Liver (tissue), 8 donors: ENCODE measurements at regions not wholly inside any gene's neighbourhood (a gene's known extent, or its start where the extent isn't known, plus 50 kb on each side); places are given as distances from the start of the nearest gene placed in this dataset.

ENCODE experiments used
- DNase-seq: peaks from one replicate; pipeline ENCODE4 v3.0.0-alpha.2; 2017; ENCODE audit warnings: low spot score
- H3K27ac ChIP-seq, 2 donors: one replicate each; pipeline ENCODE4 v1.7.0; 2013; ENCODE audit warnings: inconsistent platforms in 2 of 2, low read length in 2 of 2, control low read depth in 1 of 2, low read depth in 1 of 2, mild to moderate bottlenecking in 1 of 2
- H3K27me3 ChIP-seq, 4 donors: one replicate each; pipeline versions ENCODE4 v1.6.1 to v1.7.0; 2013; ENCODE audit warnings: low read length in 3 of 4, inconsistent platforms in 1 of 4, mild to moderate bottlenecking in 1 of 4, moderate library complexity in 1 of 4; ENCODE audit not compliant: control insufficient read depth in 4 of 4, insufficient read depth in 4 of 4
- H3K36me3 ChIP-seq, 4 donors: one replicate each; pipeline versions ENCODE4 v1.6.1 to v1.7.0; 2013; ENCODE audit warnings: low read length in 3 of 4, mild to moderate bottlenecking in 3 of 4, low read depth in 1 of 4, moderate library complexity in 1 of 4; ENCODE audit not compliant: control insufficient read depth in 4 of 4, insufficient read depth in 3 of 4
- H3K4me1 ChIP-seq, 4 donors: one replicate each; pipeline versions ENCODE4 v1.6.1 to v1.7.0; 2013; ENCODE audit warnings: low read length in 3 of 4, mild to moderate bottlenecking in 3 of 4, moderate library complexity in 1 of 4; ENCODE audit not compliant: control insufficient read depth in 4 of 4, insufficient read depth in 4 of 4
- H3K4me3 ChIP-seq, 3 donors: one replicate each; pipeline versions ENCODE4 v1.6.1 to v1.7.0; 2013; ENCODE audit warnings: low read length in 3 of 3, control low read depth in 1 of 3, low read depth in 1 of 3, mild to moderate bottlenecking in 1 of 3
- H3K9ac ChIP-seq, 2 donors: one replicate each; pipeline ENCODE4 v1.7.0; 2013; ENCODE audit warnings: low read length in 2 of 2, mild to moderate bottlenecking in 2 of 2, moderate library complexity in 2 of 2, control low read depth in 1 of 2, low read depth in 1 of 2
- H3K9me3 ChIP-seq, 4 donors: one replicate each; pipeline versions ENCODE4 v1.6.1 to v1.7.0; 2013; ENCODE audit warnings: low read length in 3 of 4; ENCODE audit not compliant: control insufficient read depth in 4 of 4
- EGR1 ChIP-seq, 2 donors: IDR thresholded peaks; 2 replicates each; pipeline ENCODE4 v1.6.1; 2016 to 2018; ENCODE audit warnings: antibody characterized with exemption in 2 of 2, low read depth in 2 of 2
- FOXA2 ChIP-seq: IDR thresholded peaks from 2 replicates; pipeline ENCODE4 v1.6.1; 2016; ENCODE audit warnings: antibody characterized with exemption
- HNF4A ChIP-seq, 2 donors: conservative IDR thresholded peaks; 2 replicates each; pipeline ENCODE4 v1.6.1; 2016; ENCODE audit warnings: antibody characterized with exemption in 2 of 2, mild to moderate bottlenecking in 2 of 2
- HNF4G ChIP-seq: IDR thresholded peaks from 2 replicates; pipeline ENCODE4 v1.6.1; 2016; ENCODE audit warnings: antibody characterized with exemption
- JUND ChIP-seq, 2 donors: IDR thresholded peaks; 2 replicates each; pipeline ENCODE4 v1.6.1; 2016; ENCODE audit warnings: antibody characterized with exemption in 2 of 2
- NR2F2 ChIP-seq: IDR thresholded peaks from 2 replicates; pipeline ENCODE4 v1.6.1; 2016; ENCODE audit warnings: antibody characterized with exemption
- RAD21 ChIP-seq, 2 donors: IDR thresholded peaks; 2 replicates each; pipeline ENCODE4 v1.6.1; 2016; ENCODE audit warnings: antibody characterized with exemption in 2 of 2, mild to moderate bottlenecking in 2 of 2
- SP1 ChIP-seq: IDR thresholded peaks from 2 replicates; pipeline ENCODE4 v1.6.1; 2018; ENCODE audit warnings: antibody characterized with exemption, mild to moderate bottlenecking
- TAF1 ChIP-seq: conservative IDR thresholded peaks from 2 replicates; pipeline ENCODE4 v1.6.1; 2016; ENCODE audit warnings: antibody characterized with exemption, mild to moderate bottlenecking
- YY1 ChIP-seq: IDR thresholded peaks from 2 replicates; pipeline ENCODE4 v1.6.1; 2016; ENCODE audit warnings: antibody characterized with exemption, mild to moderate bottlenecking
- WGBS: extraction: QIAGEN DNeasy Blood & Tissue Kit; methylation state at CpG from one replicate; pipeline ENCODE4 v1.1.7; 2013; 5-methylcytosine and 5-hydroxymethylcytosine counted together
- TF ChIP-seq, protein P1 (sequence below): IDR thresholded peaks from 2 replicates; pipeline ENCODE4 v1.6.1; 2016; ENCODE audit warnings: antibody characterized with exemption
- TF ChIP-seq, protein P2 (sequence below): fragments of 150-350 bp; IDR thresholded peaks from 2 replicates; pipeline ENCODE4 v1.5.1; 2017; ENCODE audit warnings: improper control_type of control experiment, low read depth, low read length; ENCODE audit not compliant: missing input control
- TF ChIP-seq, protein P3 (sequence below): IDR thresholded peaks from 2 replicates; pipeline ENCODE4 v1.6.1; 2016; ENCODE audit warnings: antibody characterized with exemption, mild to moderate bottlenecking
- TF ChIP-seq, protein P4 (sequence below): IDR thresholded peaks from 2 replicates; pipeline ENCODE4 v1.6.1; 2016; ENCODE audit warnings: antibody characterized with exemption
- donor health status: healthy.
- donor health status: healthy.
- donor health status: healthy.
- donor health status: healthy.
- donor health status: healthy.

DNA sequence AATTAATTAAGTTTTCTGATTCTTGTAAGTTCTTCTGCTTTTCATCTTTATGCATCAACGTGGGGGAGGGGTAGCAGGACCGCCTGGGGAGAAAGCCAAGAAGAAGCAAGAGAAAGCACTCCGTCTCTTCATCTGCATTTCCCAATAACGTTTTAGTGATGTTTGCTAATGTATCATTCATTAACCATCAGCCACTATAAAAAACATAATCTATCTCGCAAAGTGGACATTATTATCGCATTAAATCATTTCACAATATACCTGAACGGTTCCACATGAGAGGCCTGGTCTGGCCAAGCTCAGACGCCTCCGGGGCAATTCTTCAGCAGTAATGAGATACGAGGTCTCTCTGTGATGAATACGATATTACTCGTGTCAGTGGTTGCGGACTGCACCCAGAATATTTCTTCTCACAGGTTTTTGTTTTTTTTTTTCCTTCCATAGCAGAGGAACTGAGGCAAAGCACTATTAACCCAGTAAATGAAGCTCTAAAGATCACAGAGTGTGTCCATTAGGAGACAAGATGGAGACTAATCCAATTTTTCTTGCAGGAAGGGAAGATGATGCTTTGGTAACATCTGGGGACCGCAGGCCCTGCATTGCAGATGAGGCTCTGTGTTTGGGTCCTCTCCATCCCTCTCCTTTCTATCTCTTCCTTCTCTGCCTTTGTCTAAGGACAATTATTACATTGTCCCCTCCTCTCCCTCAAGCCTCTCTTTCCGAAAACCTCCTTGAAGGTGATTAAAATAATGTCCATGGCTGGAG, 156.1 kb downstream of the SLC35B3 start:
- 67% methylated on average over 15 of the region's 15 CpGs for WGBS
- Histone ChIP-seq H3K9ac (no peak overlapping the region), H3K27ac (no peak overlapping the region), H3K27me3 (peaks cover 0 to 3% (median 0%) of the 10 kb centered on the region in 4 donors), H3K36me3 (no peaks in the 10 kb centered on the region), H3K9me3 (peaks cover 0 to 5% (median under 1%) of the 10 kb centered on the region in 4 donors), H3K4me1 (no peaks in the 10 kb centered on the region), H3K4me3 (no peak overlapping the region)
- TF ChIP-seq EGR1 (IDR thresholded peaks at IDR 0.05; ENCODE audit: low read depth in 2 of 2) (no peak), HNF4A (conservative IDR thresholded peaks at IDR 0.05) (no peak), SP1 (no peak), TAF1 (no peak), JUND (IDR thresholded peaks at IDR 0.05) (no peak), NR2F2 (no peak), HNF4G (no peak)
- TF ChIP-seq, protein P1, sequence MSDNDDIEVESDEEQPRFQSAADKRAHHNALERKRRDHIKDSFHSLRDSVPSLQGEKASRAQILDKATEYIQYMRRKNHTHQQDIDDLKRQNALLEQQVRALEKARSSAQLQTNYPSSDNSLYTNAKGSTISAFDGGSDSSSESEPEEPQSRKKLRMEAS, result no peak
- TF ChIP-seq, protein P2, sequence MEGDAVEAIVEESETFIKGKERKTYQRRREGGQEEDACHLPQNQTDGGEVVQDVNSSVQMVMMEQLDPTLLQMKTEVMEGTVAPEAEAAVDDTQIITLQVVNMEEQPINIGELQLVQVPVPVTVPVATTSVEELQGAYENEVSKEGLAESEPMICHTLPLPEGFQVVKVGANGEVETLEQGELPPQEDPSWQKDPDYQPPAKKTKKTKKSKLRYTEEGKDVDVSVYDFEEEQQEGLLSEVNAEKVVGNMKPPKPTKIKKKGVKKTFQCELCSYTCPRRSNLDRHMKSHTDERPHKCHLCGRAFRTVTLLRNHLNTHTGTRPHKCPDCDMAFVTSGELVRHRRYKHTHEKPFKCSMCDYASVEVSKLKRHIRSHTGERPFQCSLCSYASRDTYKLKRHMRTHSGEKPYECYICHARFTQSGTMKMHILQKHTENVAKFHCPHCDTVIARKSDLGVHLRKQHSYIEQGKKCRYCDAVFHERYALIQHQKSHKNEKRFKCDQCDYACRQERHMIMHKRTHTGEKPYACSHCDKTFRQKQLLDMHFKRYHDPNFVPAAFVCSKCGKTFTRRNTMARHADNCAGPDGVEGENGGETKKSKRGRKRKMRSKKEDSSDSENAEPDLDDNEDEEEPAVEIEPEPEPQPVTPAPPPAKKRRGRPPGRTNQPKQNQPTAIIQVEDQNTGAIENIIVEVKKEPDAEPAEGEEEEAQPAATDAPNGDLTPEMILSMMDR, result no peak
- DNase-seq, result no peak

DNA sequence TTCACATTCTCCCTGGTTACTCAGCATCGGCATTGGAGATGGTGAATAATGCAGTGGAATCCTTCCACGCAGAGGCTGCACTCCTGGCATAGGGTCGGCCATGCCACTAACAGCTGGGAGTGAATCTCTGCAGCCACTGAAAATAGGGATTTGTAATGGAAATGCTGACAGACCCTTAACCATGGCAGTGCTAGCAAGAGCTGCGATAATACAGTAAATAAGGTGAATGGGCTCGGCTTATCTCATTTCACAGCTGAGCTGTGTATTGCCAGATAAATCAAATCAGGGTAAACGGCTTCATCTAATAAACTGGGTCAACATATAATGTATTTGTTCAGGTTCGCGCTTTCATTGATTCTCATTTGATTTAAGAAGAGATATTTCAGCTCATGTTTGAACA, 156.8 kb downstream of the SLC35B3 start:
- H3K4me1 ChIP-seq, result no peaks in the 10 kb centered on the region
- no peak overlapping the region for H3K27ac ChIP-seq
- WGBS, result 55% methylated on average over 8 of the region's 8 CpGs
- H3K9me3 ChIP-seq, result peaks cover 0 to 5% (median under 1%) of the 10 kb centered on the region in 4 donors
- H3K27me3 ChIP-seq, result peaks cover 0 to 3% (median 0%) of the 10 kb centered on the region in 4 donors
- no peak for DNase-seq
- TF ChIP-seq HNF4A (conservative IDR thresholded peaks at IDR 0.05), result no peak
- TF ChIP-seq HNF4G, result no peak
- TF ChIP-seq, protein P3, sequence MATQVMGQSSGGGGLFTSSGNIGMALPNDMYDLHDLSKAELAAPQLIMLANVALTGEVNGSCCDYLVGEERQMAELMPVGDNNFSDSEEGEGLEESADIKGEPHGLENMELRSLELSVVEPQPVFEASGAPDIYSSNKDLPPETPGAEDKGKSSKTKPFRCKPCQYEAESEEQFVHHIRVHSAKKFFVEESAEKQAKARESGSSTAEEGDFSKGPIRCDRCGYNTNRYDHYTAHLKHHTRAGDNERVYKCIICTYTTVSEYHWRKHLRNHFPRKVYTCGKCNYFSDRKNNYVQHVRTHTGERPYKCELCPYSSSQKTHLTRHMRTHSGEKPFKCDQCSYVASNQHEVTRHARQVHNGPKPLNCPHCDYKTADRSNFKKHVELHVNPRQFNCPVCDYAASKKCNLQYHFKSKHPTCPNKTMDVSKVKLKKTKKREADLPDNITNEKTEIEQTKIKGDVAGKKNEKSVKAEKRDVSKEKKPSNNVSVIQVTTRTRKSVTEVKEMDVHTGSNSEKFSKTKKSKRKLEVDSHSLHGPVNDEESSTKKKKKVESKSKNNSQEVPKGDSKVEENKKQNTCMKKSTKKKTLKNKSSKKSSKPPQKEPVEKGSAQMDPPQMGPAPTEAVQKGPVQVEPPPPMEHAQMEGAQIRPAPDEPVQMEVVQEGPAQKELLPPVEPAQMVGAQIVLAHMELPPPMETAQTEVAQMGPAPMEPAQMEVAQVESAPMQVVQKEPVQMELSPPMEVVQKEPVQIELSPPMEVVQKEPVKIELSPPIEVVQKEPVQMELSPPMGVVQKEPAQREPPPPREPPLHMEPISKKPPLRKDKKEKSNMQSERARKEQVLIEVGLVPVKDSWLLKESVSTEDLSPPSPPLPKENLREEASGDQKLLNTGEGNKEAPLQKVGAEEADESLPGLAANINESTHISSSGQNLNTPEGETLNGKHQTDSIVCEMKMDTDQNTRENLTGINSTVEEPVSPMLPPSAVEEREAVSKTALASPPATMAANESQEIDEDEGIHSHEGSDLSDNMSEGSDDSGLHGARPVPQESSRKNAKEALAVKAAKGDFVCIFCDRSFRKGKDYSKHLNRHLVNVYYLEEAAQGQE, result no peak
- TF ChIP-seq NR2F2, result no peak
- TF ChIP-seq SP1, result no peak
- TF ChIP-seq, protein P1, result no peak
- TF ChIP-seq, protein P4, sequence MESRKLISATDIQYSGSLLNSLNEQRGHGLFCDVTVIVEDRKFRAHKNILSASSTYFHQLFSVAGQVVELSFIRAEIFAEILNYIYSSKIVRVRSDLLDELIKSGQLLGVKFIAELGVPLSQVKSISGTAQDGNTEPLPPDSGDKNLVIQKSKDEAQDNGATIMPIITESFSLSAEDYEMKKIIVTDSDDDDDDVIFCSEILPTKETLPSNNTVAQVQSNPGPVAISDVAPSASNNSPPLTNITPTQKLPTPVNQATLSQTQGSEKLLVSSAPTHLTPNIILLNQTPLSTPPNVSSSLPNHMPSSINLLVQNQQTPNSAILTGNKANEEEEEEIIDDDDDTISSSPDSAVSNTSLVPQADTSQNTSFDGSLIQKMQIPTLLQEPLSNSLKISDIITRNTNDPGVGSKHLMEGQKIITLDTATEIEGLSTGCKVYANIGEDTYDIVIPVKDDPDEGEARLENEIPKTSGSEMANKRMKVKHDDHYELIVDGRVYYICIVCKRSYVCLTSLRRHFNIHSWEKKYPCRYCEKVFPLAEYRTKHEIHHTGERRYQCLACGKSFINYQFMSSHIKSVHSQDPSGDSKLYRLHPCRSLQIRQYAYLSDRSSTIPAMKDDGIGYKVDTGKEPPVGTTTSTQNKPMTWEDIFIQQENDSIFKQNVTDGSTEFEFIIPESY, result no peak
- TF ChIP-seq RAD21 (IDR thresholded peaks at IDR 0.05), result no peak
- TF ChIP-seq YY1, result no peak
- no peak for TF ChIP-seq FOXA2
- no peak for TF ChIP-seq EGR1 (IDR thresholded peaks at IDR 0.05; ENCODE audit: low read depth in 2 of 2)
- H3K4me3 ChIP-seq, result no peak overlapping the region
- H3K36me3 ChIP-seq, result no peaks in the 10 kb centered on the region
- no peak overlapping the region for H3K9ac ChIP-seq
